ENCODE measurements at regions not wholly inside any gene's neighbourhood (a gene's known extent, or its start where the extent isn't known, plus 50 kb on each side); places are given as distances from the start of the nearest gene placed in this dataset.

GRCh38 chr4:97262769-97263168 lies 880.5 kb downstream of the STPG2 start:
- TF ChIP-seq CTCF (IDR thresholded peaks at IDR 0.05) (no peak), POLR2A (IDR thresholded peaks at IDR 0.05) (no peak)
